ENCODE measurements at regions not wholly inside any gene's neighbourhood (a gene's known extent, or its start where the extent isn't known, plus 50 kb on each side); places are given as distances from the start of the nearest gene placed in this dataset.
"Not testable (repeated sequence)": the region's sequence is repeated elsewhere in the genome, so short reads cannot be mapped to it uniquely, and the experiment has no call there.

DNA sequence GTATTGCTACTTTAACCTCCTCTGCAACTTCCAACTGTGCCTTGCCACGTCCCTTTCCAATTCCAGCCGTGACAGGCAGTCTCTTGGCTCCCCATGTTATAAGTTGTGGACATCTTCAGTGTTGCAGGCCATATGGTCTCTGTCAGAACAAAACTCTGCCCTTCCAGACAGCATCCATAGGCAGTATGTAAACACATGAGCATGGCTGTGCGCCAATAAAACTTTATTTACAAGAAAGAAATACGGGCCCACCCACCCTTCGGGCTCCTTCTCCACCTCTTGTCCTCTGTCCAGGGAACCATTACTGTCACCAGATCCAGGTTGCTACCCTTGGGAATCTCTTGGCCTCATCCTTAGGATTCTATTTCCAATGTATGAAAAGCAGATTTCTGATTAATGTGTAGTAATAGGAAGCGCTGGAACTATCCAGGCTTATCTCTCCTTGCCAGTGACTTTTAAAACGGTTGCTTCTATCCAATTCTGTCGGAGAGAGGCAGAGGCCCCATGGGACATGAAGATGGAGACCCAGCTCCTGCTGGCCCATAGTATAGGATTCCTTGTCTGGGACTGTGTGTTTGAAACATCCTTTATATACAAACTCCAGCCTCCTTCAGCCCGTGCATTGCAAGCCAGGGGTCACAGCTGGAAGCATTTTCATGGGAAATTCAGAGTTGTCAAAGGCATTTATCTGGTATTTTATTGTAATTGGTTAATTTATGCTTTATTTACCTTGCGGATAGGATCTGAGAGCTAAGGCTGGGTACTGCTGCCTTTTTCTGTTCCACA, 114.4 kb downstream of the ZNF664 start:
- peak overlapping the region; percentile 49 for H3K27ac ChIP-seq (ENCODE audit: low read length)
- H3K27me3 ChIP-seq (ENCODE audit: insufficient read depth, low read depth, low read length): no peaks in the 10 kb centered on the region
- H3K36me3 ChIP-seq (ENCODE audit: insufficient read depth, low read length): no peaks in the 10 kb centered on the region
- H3K4me3 ChIP-seq (ENCODE audit: low read length): peak overlapping the region; percentile 17
- H2AFZ ChIP-seq (ENCODE audit: low read depth, low read length): no peak overlapping the region
- no peaks in the 10 kb centered on the region for H3K79me2 ChIP-seq (replicated peaks; ENCODE audit: insufficient read depth, low read length)
- no peaks in the 10 kb centered on the region for H3K9me2 ChIP-seq (ENCODE audit: insufficient read depth, low read length)
- H3F3A ChIP-seq (ENCODE audit: insufficient read depth, low read length, poor library complexity, severe bottlenecking): no peaks in the 10 kb centered on the region
- peak overlapping the region; percentile 18 for H3K9ac ChIP-seq (ENCODE audit: low read length)
- no peaks in the 10 kb centered on the region for H3K9me3 ChIP-seq (ENCODE audit: low read length)
- TF ChIP-seq, protein P1, sequence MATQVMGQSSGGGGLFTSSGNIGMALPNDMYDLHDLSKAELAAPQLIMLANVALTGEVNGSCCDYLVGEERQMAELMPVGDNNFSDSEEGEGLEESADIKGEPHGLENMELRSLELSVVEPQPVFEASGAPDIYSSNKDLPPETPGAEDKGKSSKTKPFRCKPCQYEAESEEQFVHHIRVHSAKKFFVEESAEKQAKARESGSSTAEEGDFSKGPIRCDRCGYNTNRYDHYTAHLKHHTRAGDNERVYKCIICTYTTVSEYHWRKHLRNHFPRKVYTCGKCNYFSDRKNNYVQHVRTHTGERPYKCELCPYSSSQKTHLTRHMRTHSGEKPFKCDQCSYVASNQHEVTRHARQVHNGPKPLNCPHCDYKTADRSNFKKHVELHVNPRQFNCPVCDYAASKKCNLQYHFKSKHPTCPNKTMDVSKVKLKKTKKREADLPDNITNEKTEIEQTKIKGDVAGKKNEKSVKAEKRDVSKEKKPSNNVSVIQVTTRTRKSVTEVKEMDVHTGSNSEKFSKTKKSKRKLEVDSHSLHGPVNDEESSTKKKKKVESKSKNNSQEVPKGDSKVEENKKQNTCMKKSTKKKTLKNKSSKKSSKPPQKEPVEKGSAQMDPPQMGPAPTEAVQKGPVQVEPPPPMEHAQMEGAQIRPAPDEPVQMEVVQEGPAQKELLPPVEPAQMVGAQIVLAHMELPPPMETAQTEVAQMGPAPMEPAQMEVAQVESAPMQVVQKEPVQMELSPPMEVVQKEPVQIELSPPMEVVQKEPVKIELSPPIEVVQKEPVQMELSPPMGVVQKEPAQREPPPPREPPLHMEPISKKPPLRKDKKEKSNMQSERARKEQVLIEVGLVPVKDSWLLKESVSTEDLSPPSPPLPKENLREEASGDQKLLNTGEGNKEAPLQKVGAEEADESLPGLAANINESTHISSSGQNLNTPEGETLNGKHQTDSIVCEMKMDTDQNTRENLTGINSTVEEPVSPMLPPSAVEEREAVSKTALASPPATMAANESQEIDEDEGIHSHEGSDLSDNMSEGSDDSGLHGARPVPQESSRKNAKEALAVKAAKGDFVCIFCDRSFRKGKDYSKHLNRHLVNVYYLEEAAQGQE (IDR thresholded peaks at IDR 0.05; ENCODE audit: borderline replicate concordance): peak; percentile 5
- TF ChIP-seq TAF1 (IDR thresholded peaks at IDR 0.05; ENCODE audit: low read depth): no peak
- TF ChIP-seq EP300 (conservative IDR thresholded peaks at IDR 0.05; ENCODE audit: poor library complexity, severe bottlenecking): no peak
- H3K4me2 ChIP-seq (ENCODE audit: low read length): peak overlapping the region; percentile 21
- no peaks in the 10 kb centered on the region for H4K20me1 ChIP-seq (ENCODE audit: insufficient read depth)

DNA sequence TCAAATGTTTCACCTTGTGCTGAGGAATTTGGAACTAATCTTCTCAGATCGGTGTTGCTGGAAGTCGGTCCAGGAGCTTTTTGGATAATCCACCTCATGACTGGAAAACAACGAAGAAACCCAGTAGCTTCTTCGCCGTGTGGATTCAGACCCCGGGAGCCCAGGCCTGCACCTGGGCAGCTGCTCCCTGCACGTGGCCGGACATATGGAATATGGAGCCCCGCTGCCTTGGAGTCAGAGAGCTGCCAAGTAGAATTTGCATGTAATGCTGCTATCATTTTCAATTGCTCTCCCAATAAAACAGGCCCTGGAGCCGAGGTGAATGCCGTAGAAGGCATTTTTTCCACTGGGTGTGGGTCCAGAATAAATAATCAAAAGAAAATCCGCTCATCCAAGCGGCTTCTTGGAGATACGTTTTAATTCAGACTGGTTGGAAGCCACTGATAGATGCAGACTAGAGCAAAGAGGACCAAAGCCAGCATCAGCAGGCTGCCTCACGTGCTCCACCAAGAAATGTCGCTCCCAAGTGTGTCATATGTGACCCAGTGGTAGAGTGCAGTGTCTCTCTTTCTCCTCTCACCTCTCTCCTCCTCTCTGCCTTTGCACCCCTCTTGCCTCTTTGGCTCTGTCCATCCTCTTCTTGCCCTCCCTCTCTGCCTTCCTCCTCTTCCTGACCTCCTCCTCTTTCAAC, 115.3 kb downstream of the ZNF664 start:
- H3K4me3 ChIP-seq (ENCODE audit: low read length): peak overlapping the region; percentile 17
- H4K20me1 ChIP-seq (ENCODE audit: insufficient read depth): no peaks in the 10 kb centered on the region
- H3K79me2 ChIP-seq (replicated peaks; ENCODE audit: insufficient read depth, low read length): no peaks in the 10 kb centered on the region
- H3K9ac ChIP-seq (ENCODE audit: low read length): peak overlapping the region; percentile 18
- H3F3A ChIP-seq (ENCODE audit: insufficient read depth, low read length, poor library complexity, severe bottlenecking): no peaks in the 10 kb centered on the region
- H2AFZ ChIP-seq (ENCODE audit: low read depth, low read length): no peak overlapping the region
- no peaks in the 10 kb centered on the region for H3K9me2 ChIP-seq (ENCODE audit: insufficient read depth, low read length)
- H3K27ac ChIP-seq (ENCODE audit: low read length): peak overlapping the region; percentile 49
- H3K27me3 ChIP-seq (ENCODE audit: insufficient read depth, low read depth, low read length): no peaks in the 10 kb centered on the region
- H3K9me3 ChIP-seq (ENCODE audit: low read length): no peaks in the 10 kb centered on the region
- TF ChIP-seq RAD21 (conservative IDR thresholded peaks at IDR 0.05) (no peak), MXI1 (conservative IDR thresholded peaks at IDR 0.05; ENCODE audit: poor library complexity, severe bottlenecking) (no peak), POLR2AphosphoS5 (IDR thresholded peaks at IDR 0.05) (no peak), TAF1 (IDR thresholded peaks at IDR 0.05; ENCODE audit: low read depth) (no peak), SMC3 (conservative IDR thresholded peaks at IDR 0.05; ENCODE audit: poor library complexity) (no peak), EP300 (conservative IDR thresholded peaks at IDR 0.05; ENCODE audit: poor library complexity, severe bottlenecking) (no peak), EZH2 (IDR thresholded peaks at IDR 0.05; ENCODE audit: borderline replicate concordance, insufficient read depth, low read length, poor library complexity, severe bottlenecking) (no peak)
- TF ChIP-seq, protein P2, sequence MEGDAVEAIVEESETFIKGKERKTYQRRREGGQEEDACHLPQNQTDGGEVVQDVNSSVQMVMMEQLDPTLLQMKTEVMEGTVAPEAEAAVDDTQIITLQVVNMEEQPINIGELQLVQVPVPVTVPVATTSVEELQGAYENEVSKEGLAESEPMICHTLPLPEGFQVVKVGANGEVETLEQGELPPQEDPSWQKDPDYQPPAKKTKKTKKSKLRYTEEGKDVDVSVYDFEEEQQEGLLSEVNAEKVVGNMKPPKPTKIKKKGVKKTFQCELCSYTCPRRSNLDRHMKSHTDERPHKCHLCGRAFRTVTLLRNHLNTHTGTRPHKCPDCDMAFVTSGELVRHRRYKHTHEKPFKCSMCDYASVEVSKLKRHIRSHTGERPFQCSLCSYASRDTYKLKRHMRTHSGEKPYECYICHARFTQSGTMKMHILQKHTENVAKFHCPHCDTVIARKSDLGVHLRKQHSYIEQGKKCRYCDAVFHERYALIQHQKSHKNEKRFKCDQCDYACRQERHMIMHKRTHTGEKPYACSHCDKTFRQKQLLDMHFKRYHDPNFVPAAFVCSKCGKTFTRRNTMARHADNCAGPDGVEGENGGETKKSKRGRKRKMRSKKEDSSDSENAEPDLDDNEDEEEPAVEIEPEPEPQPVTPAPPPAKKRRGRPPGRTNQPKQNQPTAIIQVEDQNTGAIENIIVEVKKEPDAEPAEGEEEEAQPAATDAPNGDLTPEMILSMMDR (IDR thresholded peaks at IDR 0.05; ENCODE audit: poor library complexity, severe bottlenecking): no peak
- TF ChIP-seq, protein P1 (IDR thresholded peaks at IDR 0.05; ENCODE audit: borderline replicate concordance): no peak
- H3K4me2 ChIP-seq (ENCODE audit: low read length): peak overlapping the region; percentile 21
- H3K36me3 ChIP-seq (ENCODE audit: insufficient read depth, low read length): no peaks in the 10 kb centered on the region

DNA sequence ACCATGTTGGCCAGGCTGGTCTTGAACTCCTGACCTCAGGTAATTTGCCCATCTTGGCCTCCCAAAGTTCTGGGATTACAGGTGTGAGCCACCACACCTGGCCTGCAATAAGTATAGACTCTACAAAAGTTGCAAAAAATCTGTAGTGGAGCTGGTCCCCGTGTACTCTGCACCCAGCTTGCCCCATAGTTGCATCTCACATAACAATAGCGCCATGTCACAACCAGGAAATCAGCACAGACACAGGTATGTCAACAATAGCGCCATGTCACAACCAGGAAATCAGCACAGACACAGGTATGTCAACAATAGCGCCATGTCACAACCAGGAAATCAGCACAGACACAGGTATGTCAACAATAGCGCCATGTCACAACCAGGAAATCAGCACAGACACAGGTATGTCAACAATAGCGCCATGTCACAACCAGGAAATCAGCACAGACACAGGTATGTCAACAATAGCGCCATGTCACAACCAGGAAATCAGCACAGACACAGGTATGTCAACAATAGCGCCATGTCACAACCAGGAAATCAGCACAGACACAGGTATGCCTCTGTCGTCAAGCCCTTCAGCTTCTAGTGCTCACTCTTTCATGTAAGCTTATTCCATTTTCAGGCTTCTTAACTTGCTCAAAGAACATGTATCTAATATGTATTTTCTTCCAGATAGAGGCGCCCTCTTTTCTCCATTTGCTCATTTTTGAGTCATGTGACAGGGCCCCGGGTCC, 116.3 kb downstream of the ZNF664 start:
- H3K9me2 ChIP-seq (ENCODE audit: insufficient read depth, low read length); H3K9me3 ChIP-seq (ENCODE audit: low read length); H3K4me3 ChIP-seq (ENCODE audit: low read length); H2AFZ ChIP-seq (ENCODE audit: low read depth, low read length); H3F3A ChIP-seq (ENCODE audit: insufficient read depth, low read length, poor library complexity, severe bottlenecking); H3K4me2 ChIP-seq (ENCODE audit: low read length); H3K27ac ChIP-seq (ENCODE audit: low read length); H3K9ac ChIP-seq (ENCODE audit: low read length); H3K79me2 ChIP-seq (replicated peaks; ENCODE audit: insufficient read depth, low read length); H4K20me1 ChIP-seq (ENCODE audit: insufficient read depth); H3K27me3 ChIP-seq (ENCODE audit: insufficient read depth, low read depth, low read length); H3K36me3 ChIP-seq (ENCODE audit: insufficient read depth, low read length): not testable (repeated sequence)

Data from neural cell (in vitro differentiated cells).